HCT116 (cell line): ENCODE measurements at regions not wholly inside any gene's neighbourhood (a gene's known extent, or its start where the extent isn't known, plus 50 kb on each side); places are given as distances from the start of the nearest gene placed in this dataset.
"Not testable (repeated sequence)": the region's sequence is repeated elsewhere in the genome, so short reads cannot be mapped to it uniquely, and the experiment has no call there.

Experiments
- ATAC-seq: fragments of 200-7000 bp; cut with Tn5 transposase; 2 replicates; pipeline ENCODE4 v1.9.1; 2020; ENCODE audit warnings: mild to moderate bottlenecking, moderate library complexity
- BruUV-seq: library from RNA; stranded (reverse); fragments of 400-500 nt; replicated peaks from 2 replicates; lab custom pipeline; 2021; lab: Mats Ljungman, UMichigan
- CTCF ChIA-PET: fragments of 300-600 bp; sonication (Branson Sonifier 250); formaldehyde crosslinking; loops from one replicate; lab custom pipeline; 2021; ENCODE audit warnings: antibody characterized with exemption; lab: Charles Lee
- POLR2A ChIA-PET: fragments of 300-600, 350-600 bp; sonication (Branson Sonifier 250); formaldehyde crosslinking; loops from one replicate; lab custom pipeline; 2021; ENCODE audit warnings: antibody characterized with exemption; lab: Charles Lee
- RAD21 ChIA-PET, 2 experiments: fragments of 300-600 bp; sonication (Branson Sonifier 250); formaldehyde crosslinking; loops; one replicate each; lab custom pipeline; 2023; ENCODE audit warnings: low total read pairs in 2 of 2; ENCODE audit not compliant: uncharacterized antibody in 2 of 2, unreplicated experiment in 2 of 2, low non-redundant PET in 1 of 2; lab: Charles Lee
- DNase-seq: peaks from one replicate; pipeline ENCODE4 v3.0.0-alpha.2; 2010; ENCODE audit warnings: low read depth, low spot score
- H2AFZ ChIP-seq: fragments of 200-600 bp; shearing (Covaris generic), sonication (generic); 2 replicates; pipeline ENCODE4 v1.6.1; 2017; ENCODE audit warnings: low read depth, mixed run types, mixed read lengths, antibody characterized with exemption, low read length; ENCODE audit not compliant: poor library complexity, severe bottlenecking
- H3K27ac ChIP-seq: 2 replicates; pipeline ENCODE4 v1.5.1; 2012; ENCODE audit warnings: low read depth, low read length
- H3K27me3 ChIP-seq: fragments of 200-600 bp; sonication (generic); 2 replicates; pipeline ENCODE4 v1.6.1; 2016; ENCODE audit warnings: mixed run types, low read length, mixed read lengths; ENCODE audit not compliant: insufficient read depth
- H3K36me3 ChIP-seq, 2 experiments: fragments of 200-500 bp in 1 of 2; fragments of 200-600 bp in 1 of 2; sonication (Bioruptor generic) in 1 of 2; sonication (generic) in 1 of 2; 2 replicates each; pipeline versions ENCODE4 v1.5.1 to v1.6.1; 2014 to 2016; ENCODE audit warnings: low read length in 2 of 2, inconsistent platforms in 1 of 2, mixed read lengths in 1 of 2, mixed run types in 1 of 2; ENCODE audit not compliant: insufficient read depth in 2 of 2, control insufficient read depth in 1 of 2
- H3K4me1 ChIP-seq, 2 experiments: fragments of 200-600 bp in 1 of 2; sonication (generic) in 1 of 2; 2 replicates each; pipeline versions ENCODE4 v1.5.1 to v1.6.1; 2012 to 2017; ENCODE audit warnings: low read length in 2 of 2, inconsistent platforms in 1 of 2, mild to moderate bottlenecking in 1 of 2, mixed read lengths in 1 of 2, mixed run types in 1 of 2, moderate library complexity in 1 of 2; ENCODE audit not compliant: insufficient read depth in 2 of 2, control insufficient read depth in 1 of 2
- H3K4me2 ChIP-seq: fragments of 200-600 bp; sonication (generic); 2 replicates; pipeline ENCODE4 v1.6.1; 2017; ENCODE audit warnings: mixed run types, low read length, mixed read lengths
- H3K4me3 ChIP-seq, 2 experiments: fragments of 200-600 bp in 1 of 2; sonication (generic) in 1 of 2; replicated peaks in 1 of 2; 2 replicates each; pipeline ENCODE4 v1.5.1; 2011 to 2016; ENCODE audit warnings: low read length in 2 of 2, control low read depth in 1 of 2, low read depth in 1 of 2, mild to moderate bottlenecking in 1 of 2, mixed read lengths in 1 of 2, mixed run types in 1 of 2
- H3K79me2 ChIP-seq: fragments of 200-600 bp; sonication (generic); 2 replicates; pipeline ENCODE4 v1.6.1; 2017; ENCODE audit warnings: mild to moderate bottlenecking, mixed run types, low read length, moderate library complexity, mixed read lengths; ENCODE audit not compliant: insufficient read depth
- H3K9ac ChIP-seq: fragments of 200-600 bp; sonication (generic); 2 replicates; pipeline ENCODE4 v1.6.1; 2016; ENCODE audit warnings: low read length, mixed read lengths
- H3K9me2 ChIP-seq: fragments of 200-600 bp; sonication (generic), shearing (Covaris generic); 2 replicates; pipeline ENCODE4 v1.6.1; 2017; ENCODE audit warnings: mixed run types, mild to moderate bottlenecking, moderate library complexity; ENCODE audit not compliant: insufficient read depth
- H3K9me3 ChIP-seq, 2 experiments: fragments of 200-500 bp in 1 of 2; fragments of 200-600 bp in 1 of 2; sonication (Bioruptor generic) in 1 of 2; sonication (generic) in 1 of 2; 2 replicates each; pipeline ENCODE4 v1.6.1; 2014 to 2017; ENCODE audit warnings: low read length in 2 of 2, mixed read lengths in 2 of 2, inconsistent platforms in 1 of 2, low read depth in 1 of 2, mild to moderate bottlenecking in 1 of 2, mixed run types in 1 of 2, moderate library complexity in 1 of 2; ENCODE audit not compliant: control insufficient read depth in 1 of 2, insufficient read depth in 1 of 2
- H4K20me1 ChIP-seq: fragments of 200-600 bp; sonication (generic), shearing (Covaris generic); 2 replicates; pipeline ENCODE4 v1.6.1; 2017; ENCODE audit warnings: mixed run types, mild to moderate bottlenecking, moderate library complexity; ENCODE audit not compliant: insufficient read depth
- CBX3 ChIP-seq: IDR thresholded peaks from 2 replicates; pipeline ENCODE4 v1.6.1; 2012; ENCODE audit warnings: low read depth
- CTCF ChIP-seq, 3 experiments: fragments of 200-600 bp in 1 of 3; sonication (generic) in 1 of 3; IDR thresholded peaks in 2 of 3; conservative IDR thresholded peaks in 1 of 3; 2 replicates each; pipeline ENCODE4 v1.5.1; 2012 to 2017; ENCODE audit warnings: low read depth in 2 of 3, low read length in 2 of 3, antibody characterized with exemption in 1 of 3, borderline replicate concordance in 1 of 3, control low read depth in 1 of 3, mild to moderate bottlenecking in 1 of 3, mixed read lengths in 1 of 3, mixed run types in 1 of 3, moderate library complexity in 1 of 3; ENCODE audit not compliant: insufficient read depth in 1 of 3
- EGR1 ChIP-seq: IDR thresholded peaks from 2 replicates; pipeline ENCODE4 v1.6.1; 2012; ENCODE audit warnings: low read depth
- ELF1 ChIP-seq: IDR thresholded peaks from 2 replicates; pipeline ENCODE4 v1.6.1; 2012; ENCODE audit warnings: low read depth, borderline replicate concordance
- EZH2 ChIP-seq: fragments of 200-600 bp; sonication (generic); IDR thresholded peaks from 2 replicates; pipeline ENCODE4 v1.6.1; 2017; ENCODE audit warnings: antibody characterized with exemption, mixed run types
- EZH2phosphoT487 ChIP-seq: fragments of 200-600 bp; IDR thresholded peaks from 2 replicates; pipeline ENCODE4 v1.6.1; 2018; ENCODE audit warnings: antibody characterized with exemption, borderline replicate concordance
- FOSL1 ChIP-seq: IDR thresholded peaks from 2 replicates; pipeline ENCODE4 v1.6.1; 2012; ENCODE audit warnings: low read depth
- JUND ChIP-seq: IDR thresholded peaks from 2 replicates; pipeline ENCODE4 v1.6.1; 2012
- MAX ChIP-seq: IDR thresholded peaks from 2 replicates; pipeline ENCODE4 v1.6.1; 2012
- POLR2A ChIP-seq: IDR thresholded peaks from 2 replicates; pipeline ENCODE4 v1.7.0; 2011; ENCODE audit warnings: borderline replicate concordance; ENCODE audit not compliant: insufficient read depth, insufficient read length; ENCODE audit errors: extremely low read depth
- POLR2AphosphoS5 ChIP-seq: IDR thresholded peaks from 2 replicates; pipeline ENCODE4 v1.6.1; 2011; ENCODE audit warnings: mild to moderate bottlenecking, low read depth, low read length, moderate library complexity
- SIN3A ChIP-seq: IDR thresholded peaks from 2 replicates; pipeline ENCODE4 v1.6.1; 2012; ENCODE audit warnings: low read depth
- SP1 ChIP-seq: IDR thresholded peaks from 2 replicates; pipeline ENCODE4 v1.6.1; 2012; ENCODE audit warnings: low read depth
- SRF ChIP-seq: IDR thresholded peaks from 2 replicates; pipeline ENCODE4 v1.6.1; 2012; ENCODE audit warnings: low read depth
- YY1 ChIP-seq: IDR thresholded peaks from 2 replicates; pipeline ENCODE4 v1.6.1; 2011; ENCODE audit warnings: low read length, low read depth, moderate library complexity, mild to moderate bottlenecking; ENCODE audit not compliant: insufficient replicate concordance; ENCODE audit errors: extremely low read depth
- ZNF274 ChIP-seq: fragments of 200-500 bp; sonication (Bioruptor generic); IDR thresholded peaks from 2 replicates; pipeline ENCODE4 v1.6.1; 2014; ENCODE audit warnings: mild to moderate bottlenecking, low read depth, low read length, inconsistent platforms
- intact Hi-C: fragments of 100-400 bp; cut with micrococcal nuclease; formaldehyde crosslinking; loops from 2 replicates; pipeline ENCODE4 v1.10.0; 2022
- TF ChIP-seq, protein P1 (sequence below): IDR thresholded peaks from 2 replicates; pipeline ENCODE4 v1.6.1; 2011; ENCODE audit warnings: mild to moderate bottlenecking, low read length, moderate library complexity; ENCODE audit not compliant: insufficient replicate concordance; ENCODE audit errors: extremely low read depth
- TF ChIP-seq, protein P2 (sequence below): IDR thresholded peaks from 2 replicates; pipeline ENCODE4 v1.6.1; 2012

GRCh38 chr4:186846426-186846825 is 122.8 kb upstream of the FAT1 start:
- Histone ChIP-seq H3K9me2 (no peaks in the 10 kb centered on the region), H4K20me1 (no peaks in the 10 kb centered on the region), H3K36me3 (peaks cover 0 to 5% of the 10 kb centered on the region in 2 experiments; a peak in 2 of 4 replicates), H3K79me2 (peaks cover 46% of the 10 kb centered on the region), H3K27ac (peak overlapping the region; percentile 98), H3K27me3 (no peaks in the 10 kb centered on the region), H3K4me1 (peaks cover 38 to 52% of the 10 kb centered on the region in 2 experiments), H3K9ac (peak overlapping the region; percentile 64), H3K4me3 (peak overlapping the region in 1 of 2 experiments; percentile 44; a peak in 1 of 4 replicates), H3K4me2 (peak overlapping the region; percentile 71), H3K9me3 (peaks cover 0 to 3% of the 10 kb centered on the region in 2 experiments; a peak in 1 of 4 replicates), H2AFZ (no peak overlapping the region)
- no peak for ATAC-seq
- intact Hi-C loops = no loop called here
- ChIA-PET POLR2A (interaction anchor here (1.5 to 3.4 kb wide), 7 partner anchors 11 to 86 kb away, joined by 3 to 21 read pairs (median 5); no protein-coding TSS in a partner anchor), RAD21 (interaction anchor here in 1 of 2 experiments (0.7 kb wide), 1 partner anchor 743 kb away, joined by 3 read pairs; no protein-coding TSS in a partner anchor), CTCF (interaction anchor here (0.6 kb wide), 1 partner anchor 14 kb away, joined by 3 read pairs; no protein-coding TSS in a partner anchor)
- TF ChIP-seq ZNF274 = no peak
- TF ChIP-seq, protein P1, sequence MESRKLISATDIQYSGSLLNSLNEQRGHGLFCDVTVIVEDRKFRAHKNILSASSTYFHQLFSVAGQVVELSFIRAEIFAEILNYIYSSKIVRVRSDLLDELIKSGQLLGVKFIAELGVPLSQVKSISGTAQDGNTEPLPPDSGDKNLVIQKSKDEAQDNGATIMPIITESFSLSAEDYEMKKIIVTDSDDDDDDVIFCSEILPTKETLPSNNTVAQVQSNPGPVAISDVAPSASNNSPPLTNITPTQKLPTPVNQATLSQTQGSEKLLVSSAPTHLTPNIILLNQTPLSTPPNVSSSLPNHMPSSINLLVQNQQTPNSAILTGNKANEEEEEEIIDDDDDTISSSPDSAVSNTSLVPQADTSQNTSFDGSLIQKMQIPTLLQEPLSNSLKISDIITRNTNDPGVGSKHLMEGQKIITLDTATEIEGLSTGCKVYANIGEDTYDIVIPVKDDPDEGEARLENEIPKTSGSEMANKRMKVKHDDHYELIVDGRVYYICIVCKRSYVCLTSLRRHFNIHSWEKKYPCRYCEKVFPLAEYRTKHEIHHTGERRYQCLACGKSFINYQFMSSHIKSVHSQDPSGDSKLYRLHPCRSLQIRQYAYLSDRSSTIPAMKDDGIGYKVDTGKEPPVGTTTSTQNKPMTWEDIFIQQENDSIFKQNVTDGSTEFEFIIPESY = no peak
- TF ChIP-seq EZH2 = no peak
- TF ChIP-seq SRF = no peak
- no peak for TF ChIP-seq POLR2AphosphoS5
- TF ChIP-seq, protein P2, sequence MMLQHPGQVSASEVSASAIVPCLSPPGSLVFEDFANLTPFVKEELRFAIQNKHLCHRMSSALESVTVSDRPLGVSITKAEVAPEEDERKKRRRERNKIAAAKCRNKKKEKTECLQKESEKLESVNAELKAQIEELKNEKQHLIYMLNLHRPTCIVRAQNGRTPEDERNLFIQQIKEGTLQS = no peak
- no peak for TF ChIP-seq ELF1
- TF ChIP-seq EGR1 = no peak
- TF ChIP-seq SIN3A = no peak
- no peak for TF ChIP-seq CBX3
- no peak for TF ChIP-seq FOSL1
- TF ChIP-seq JUND = no peak
- TF ChIP-seq YY1 = no peak
- TF ChIP-seq CTCF (IDR thresholded peaks at IDR 0.05 in 2 of 3, conservative IDR thresholded peaks at IDR 0.05 in 1 of 3; ENCODE audit: borderline replicate concordance in 1 of 3, insufficient read depth in 1 of 3, low read depth in 2 of 3, low read length in 2 of 3) = no peak
- TF ChIP-seq EZH2phosphoT487 = no peak
- TF ChIP-seq POLR2A = no peak
- TF ChIP-seq SP1 = no peak
- TF ChIP-seq MAX = no peak
- no TSS peak for BruUV-seq
- no peak for DNase-seq

DNA sequence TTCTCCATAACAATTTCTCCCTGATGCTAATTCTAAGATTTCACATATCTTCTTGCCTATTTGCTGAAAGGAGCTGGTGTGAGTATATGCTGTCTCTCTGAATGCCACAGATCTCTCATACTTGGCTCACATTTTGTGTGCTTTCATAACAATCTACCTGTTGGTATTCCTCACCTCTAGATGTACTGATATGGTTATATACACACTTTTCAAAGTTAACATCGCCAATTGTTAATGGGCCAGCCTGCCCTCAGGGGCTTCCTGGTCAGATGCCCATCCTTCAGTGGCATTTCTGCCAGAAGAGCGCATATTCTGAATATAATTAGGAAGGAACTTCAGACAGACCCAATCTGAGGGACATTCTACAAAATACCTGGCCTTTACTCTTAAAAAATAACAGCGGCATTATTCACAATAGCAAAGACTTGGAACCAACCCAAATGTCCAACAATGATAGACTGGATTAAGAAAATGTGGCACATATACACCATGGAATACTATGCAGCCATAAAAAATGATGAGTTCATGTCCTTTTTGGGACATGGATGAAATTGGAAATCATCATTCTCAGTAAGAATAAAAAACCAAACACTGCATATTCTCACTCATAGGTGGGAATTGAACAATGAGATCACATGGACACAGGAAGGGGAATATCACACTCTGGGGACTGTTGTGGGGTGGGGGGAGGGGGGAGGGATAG is 123.9 kb upstream of the FAT1 start:
- RAD21 ChIA-PET, H4K20me1 ChIP-seq, H3K4me3 ChIP-seq, intact Hi-C loops, ATAC-seq, H3K27me3 ChIP-seq, H3K9me2 ChIP-seq, CTCF ChIA-PET, H3K9me3 ChIP-seq, DNase-seq, BruUV-seq, H2AFZ ChIP-seq, H3K36me3 ChIP-seq: not testable (repeated sequence)
- Histone ChIP-seq H3K79me2 (peaks cover 46% of the 10 kb centered on the region), H3K4me1 (peaks cover 42 to 64% of the 10 kb centered on the region in 2 experiments), H3K4me2 (peak overlapping the region; percentile 71), H3K9ac (peak overlapping the region; percentile 64; the same call in 1 of the 2 replicates), H3K27ac (peak overlapping the region; percentile 98)
- POLR2A ChIA-PET = interaction anchor here (1.5 kb wide), 1 partner anchor 39 kb away, joined by 3 read pairs; no protein-coding TSS in a partner anchor
